Colonic mucosa (tissue), 4 donors: ENCODE measurements at regions not wholly inside any gene's neighbourhood (a gene's known extent, or its start where the extent isn't known, plus 50 kb on each side); places are given as distances from the start of the nearest gene placed in this dataset.

Experiments
- DNase-seq: peaks from one replicate; pipeline ENCODE4 v3.0.0-alpha.2; 2020
- H3K27ac ChIP-seq: fragments of 200-600 bp; one replicate; pipeline ENCODE4 v1.8.0; 2021
- H3K27me3 ChIP-seq: fragments of 200-600 bp; one replicate; pipeline ENCODE4 v1.8.0; 2021
- H3K36me3 ChIP-seq: fragments of 200-600 bp; one replicate; pipeline ENCODE4 v1.8.0; 2021
- H3K4me1 ChIP-seq: fragments of 200-600 bp; one replicate; pipeline ENCODE4 v1.8.0; 2021; ENCODE audit warnings: mild to moderate bottlenecking
- H3K4me3 ChIP-seq: fragments of 200-600 bp; one replicate; pipeline ENCODE4 v1.8.0; 2021
- H3K9ac ChIP-seq, 2 donors: one replicate each; pipeline ENCODE4 v1.7.0; 2013; ENCODE audit warnings: control low read depth in 2 of 2, low read depth in 2 of 2, low read length in 2 of 2
- H3K9me3 ChIP-seq: fragments of 200-600 bp; one replicate; pipeline ENCODE4 v1.8.0; 2021
- intact Hi-C: fragments of 100-400 bp; cut with DNase I; formaldehyde crosslinking; loops from one replicate; pipeline ENCODE4 v1.14.1; 2022
- TF ChIP-seq, protein P1 (sequence below): fragments of 200-600 bp; IDR thresholded peaks from one replicate; pipeline ENCODE4 v1.8.0; 2022; ENCODE audit warnings: antibody characterized with exemption, mild to moderate bottlenecking
- donor health status: healthy.
- donor health status: DM: no; HTN: no; CAD: no.
- donor health status: DM: no; HTN: no; CAD: no.

DNA sequence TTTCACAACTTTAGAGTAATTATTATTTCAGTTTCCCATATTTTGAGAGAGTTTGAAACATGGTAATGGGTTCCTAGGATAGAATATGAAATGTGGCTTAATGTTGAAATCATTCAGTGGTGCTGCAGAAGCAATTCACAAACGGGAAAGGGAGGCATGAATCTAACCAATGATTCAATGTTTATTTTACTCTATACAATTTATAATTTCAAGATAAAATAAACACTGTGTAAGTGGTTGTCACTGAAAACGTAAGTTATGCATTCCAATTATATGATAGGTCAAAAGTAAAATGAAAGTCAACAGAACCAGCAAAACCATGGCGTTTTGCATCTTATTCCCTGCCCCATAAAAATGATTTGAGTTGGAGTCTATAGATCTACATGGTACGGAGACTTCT, 1207.1 kb upstream of the CDH18 start:
- DNase-seq = no peak
- Histone ChIP-seq H3K9ac (no peak overlapping the region), H3K4me3 (no peak overlapping the region), H3K27ac (no peak overlapping the region), H3K4me1 (no peaks in the 10 kb centered on the region), H3K36me3 (no peaks in the 10 kb centered on the region), H3K27me3 (no peaks in the 10 kb centered on the region), H3K9me3 (no peaks in the 10 kb centered on the region)
- TF ChIP-seq, protein P1, sequence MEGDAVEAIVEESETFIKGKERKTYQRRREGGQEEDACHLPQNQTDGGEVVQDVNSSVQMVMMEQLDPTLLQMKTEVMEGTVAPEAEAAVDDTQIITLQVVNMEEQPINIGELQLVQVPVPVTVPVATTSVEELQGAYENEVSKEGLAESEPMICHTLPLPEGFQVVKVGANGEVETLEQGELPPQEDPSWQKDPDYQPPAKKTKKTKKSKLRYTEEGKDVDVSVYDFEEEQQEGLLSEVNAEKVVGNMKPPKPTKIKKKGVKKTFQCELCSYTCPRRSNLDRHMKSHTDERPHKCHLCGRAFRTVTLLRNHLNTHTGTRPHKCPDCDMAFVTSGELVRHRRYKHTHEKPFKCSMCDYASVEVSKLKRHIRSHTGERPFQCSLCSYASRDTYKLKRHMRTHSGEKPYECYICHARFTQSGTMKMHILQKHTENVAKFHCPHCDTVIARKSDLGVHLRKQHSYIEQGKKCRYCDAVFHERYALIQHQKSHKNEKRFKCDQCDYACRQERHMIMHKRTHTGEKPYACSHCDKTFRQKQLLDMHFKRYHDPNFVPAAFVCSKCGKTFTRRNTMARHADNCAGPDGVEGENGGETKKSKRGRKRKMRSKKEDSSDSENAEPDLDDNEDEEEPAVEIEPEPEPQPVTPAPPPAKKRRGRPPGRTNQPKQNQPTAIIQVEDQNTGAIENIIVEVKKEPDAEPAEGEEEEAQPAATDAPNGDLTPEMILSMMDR = no peak
- intact Hi-C loops = no loop called here

DNA sequence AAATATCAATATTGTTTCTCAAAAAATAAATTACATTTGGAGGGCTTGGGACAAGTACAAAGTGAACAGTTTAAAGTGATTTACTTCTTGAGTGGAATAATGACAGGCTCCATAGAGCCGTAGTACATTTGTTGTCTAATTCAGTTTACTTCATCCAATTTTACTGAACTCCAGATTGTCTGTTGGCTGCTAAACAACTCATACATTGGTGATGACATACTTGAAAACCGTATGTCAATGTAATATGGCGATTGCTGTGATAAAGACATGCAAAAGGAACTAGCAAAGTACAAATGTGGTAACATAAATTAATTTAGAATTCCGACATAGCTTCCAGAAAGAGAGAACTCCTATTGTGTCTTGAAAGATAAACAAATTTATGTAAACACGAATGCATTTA, 1197.5 kb upstream of the CDH18 start:
- TF ChIP-seq, protein P1 = no peak
- no peak overlapping the region for H3K4me3 ChIP-seq
- intact Hi-C loops = no loop called here
- H3K36me3 ChIP-seq = no peaks in the 10 kb centered on the region
- H3K9me3 ChIP-seq = no peaks in the 10 kb centered on the region
- DNase-seq = no peak
- H3K4me1 ChIP-seq = no peaks in the 10 kb centered on the region
- no peak overlapping the region for H3K27ac ChIP-seq
- H3K27me3 ChIP-seq = no peaks in the 10 kb centered on the region
- no peak overlapping the region for H3K9ac ChIP-seq

DNA sequence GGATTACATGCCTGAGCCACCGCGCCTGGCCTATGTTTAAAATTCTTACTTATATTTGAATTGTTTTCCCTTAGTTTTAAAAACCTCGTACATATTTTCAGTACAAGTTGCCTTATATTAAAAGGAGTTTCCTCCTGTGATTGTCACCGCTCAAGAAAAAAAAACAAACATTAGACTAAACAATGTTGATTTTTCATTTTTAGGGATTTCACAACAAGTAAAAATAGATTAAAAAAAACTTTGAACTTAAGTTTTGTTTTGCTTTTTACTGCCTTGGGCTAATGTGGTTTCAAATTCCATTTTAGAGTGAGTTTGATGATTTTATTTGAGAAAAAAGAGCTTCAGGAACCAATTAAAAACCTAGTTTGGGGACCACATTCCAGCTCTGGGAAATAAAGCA, 1196.6 kb upstream of the CDH18 start:
- Histone ChIP-seq H3K27ac (no peak overlapping the region), H3K4me3 (no peak overlapping the region), H3K9ac (no peak overlapping the region), H3K36me3 (no peaks in the 10 kb centered on the region), H3K4me1 (no peaks in the 10 kb centered on the region), H3K9me3 (no peaks in the 10 kb centered on the region), H3K27me3 (no peaks in the 10 kb centered on the region)
- TF ChIP-seq, protein P1 = no peak
- intact Hi-C loops = no loop called here
- DNase-seq = no peak

DNA sequence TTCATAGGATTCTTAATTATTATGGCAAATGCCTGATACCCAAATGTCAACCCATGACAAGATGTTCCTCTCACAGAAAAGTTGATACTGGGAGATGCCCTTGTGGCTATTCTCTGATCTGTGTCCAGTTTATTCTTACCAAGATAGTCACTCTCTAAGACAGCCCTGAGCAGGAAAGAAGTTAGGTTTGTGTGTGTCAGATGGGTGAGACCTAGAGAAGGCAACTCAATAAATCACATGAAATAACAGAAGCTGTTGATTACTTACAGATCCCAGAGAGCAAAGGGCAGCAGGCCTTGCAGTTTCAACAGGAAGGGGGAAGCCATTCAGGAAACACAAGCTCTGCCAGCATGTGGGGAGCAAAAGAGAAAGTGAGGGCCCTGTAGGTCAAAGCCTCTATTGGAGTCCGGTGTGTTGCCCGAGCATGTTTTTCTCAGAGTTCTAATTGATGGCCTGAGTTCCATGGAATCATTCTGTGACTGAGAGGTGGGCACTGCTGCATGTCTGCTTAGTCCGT, 1193.7 kb upstream of the CDH18 start:
- Histone ChIP-seq H3K27me3 (no peaks in the 10 kb centered on the region), H3K36me3 (no peaks in the 10 kb centered on the region), H3K9me3 (no peaks in the 10 kb centered on the region), H3K27ac (no peak overlapping the region), H3K4me3 (no peak overlapping the region), H3K9ac (no peak overlapping the region), H3K4me1 (no peaks in the 10 kb centered on the region)
- intact Hi-C loops = no loop called here
- TF ChIP-seq, protein P1 = no peak
- DNase-seq = no peak

DNA sequence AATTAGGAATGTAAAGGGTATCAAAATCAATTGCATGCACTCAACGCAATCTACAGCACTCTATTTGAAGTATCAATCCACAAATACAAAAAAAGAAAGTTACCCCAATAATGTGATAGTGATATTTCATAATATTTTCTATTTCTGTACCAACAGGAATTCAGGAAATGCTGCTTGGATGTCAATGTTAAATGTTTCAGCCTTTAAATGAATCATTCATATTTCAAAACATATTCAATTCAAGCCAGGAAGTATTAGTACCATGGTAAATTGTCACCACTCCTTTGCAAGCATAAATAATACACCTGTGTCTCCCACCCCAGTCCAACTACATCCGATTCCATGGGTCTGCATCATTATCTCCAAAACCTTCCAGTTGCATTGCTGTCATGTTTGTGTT, 1185.5 kb upstream of the CDH18 start:
- Histone ChIP-seq H3K27me3 (no peaks in the 10 kb centered on the region), H3K4me3 (no peak overlapping the region), H3K9ac (no peak overlapping the region), H3K4me1 (no peaks in the 10 kb centered on the region), H3K9me3 (no peaks in the 10 kb centered on the region), H3K36me3 (no peaks in the 10 kb centered on the region), H3K27ac (no peak overlapping the region)
- TF ChIP-seq, protein P1 = no peak
- intact Hi-C loops = no loop called here
- no peak for DNase-seq

DNA sequence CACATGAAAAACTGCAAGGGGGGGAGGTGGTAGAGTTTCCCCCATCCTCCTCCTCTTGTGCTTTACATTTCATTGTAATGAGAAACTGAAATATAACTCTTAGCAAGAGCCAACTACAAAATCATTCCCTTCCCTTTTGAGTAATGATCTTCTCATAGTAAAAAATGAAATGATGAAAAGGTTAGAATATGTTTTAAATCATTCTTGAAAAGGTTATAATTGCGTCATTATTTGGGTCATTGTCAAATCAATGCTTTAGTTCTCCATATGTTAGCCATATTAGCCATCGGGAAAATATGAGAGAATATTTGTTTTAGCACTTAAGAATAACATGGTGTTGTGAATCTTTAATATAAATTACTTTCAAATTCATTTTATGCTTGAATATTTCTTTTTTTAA, 1185.0 kb upstream of the CDH18 start:
- Histone ChIP-seq H3K9ac (no peak overlapping the region), H3K27ac (no peak overlapping the region), H3K4me3 (no peak overlapping the region), H3K4me1 (no peaks in the 10 kb centered on the region), H3K27me3 (no peaks in the 10 kb centered on the region), H3K9me3 (no peaks in the 10 kb centered on the region), H3K36me3 (no peaks in the 10 kb centered on the region)
- DNase-seq = no peak
- TF ChIP-seq, protein P1 = no peak
- intact Hi-C loops = no loop called here
